GM23248 (cell line): ENCODE measurements at regions not wholly inside any gene's neighbourhood (a gene's known extent, or its start where the extent isn't known, plus 50 kb on each side); places are given as distances from the start of the nearest gene placed in this dataset.

Source experiments
- EZH2 ChIP-seq: fragments of 200-600 bp; sonication (generic); IDR thresholded peaks from 2 replicates; pipeline ENCODE4 v1.6.1; 2018; ENCODE audit warnings: antibody characterized with exemption, mild to moderate bottlenecking; ENCODE audit not compliant: insufficient read depth, poor library complexity, severe bottlenecking
- EZH2phosphoT487 ChIP-seq: fragments of 200-600 bp; sonication (generic); IDR thresholded peaks from 2 replicates; pipeline ENCODE4 v1.6.1; 2018; ENCODE audit warnings: antibody characterized with exemption, moderate library complexity, mild to moderate bottlenecking, low read depth; ENCODE audit not compliant: insufficient read depth

GRCh38 chr6:147769496-147770087 is 261.1 kb downstream of the SAMD5 start:
- no peak for TF ChIP-seq EZH2phosphoT487
- no peak for TF ChIP-seq EZH2
